ENCODE measurements at regions not wholly inside any gene's neighbourhood (a gene's known extent, or its start where the extent isn't known, plus 50 kb on each side); places are given as distances from the start of the nearest gene placed in this dataset.

DNA sequence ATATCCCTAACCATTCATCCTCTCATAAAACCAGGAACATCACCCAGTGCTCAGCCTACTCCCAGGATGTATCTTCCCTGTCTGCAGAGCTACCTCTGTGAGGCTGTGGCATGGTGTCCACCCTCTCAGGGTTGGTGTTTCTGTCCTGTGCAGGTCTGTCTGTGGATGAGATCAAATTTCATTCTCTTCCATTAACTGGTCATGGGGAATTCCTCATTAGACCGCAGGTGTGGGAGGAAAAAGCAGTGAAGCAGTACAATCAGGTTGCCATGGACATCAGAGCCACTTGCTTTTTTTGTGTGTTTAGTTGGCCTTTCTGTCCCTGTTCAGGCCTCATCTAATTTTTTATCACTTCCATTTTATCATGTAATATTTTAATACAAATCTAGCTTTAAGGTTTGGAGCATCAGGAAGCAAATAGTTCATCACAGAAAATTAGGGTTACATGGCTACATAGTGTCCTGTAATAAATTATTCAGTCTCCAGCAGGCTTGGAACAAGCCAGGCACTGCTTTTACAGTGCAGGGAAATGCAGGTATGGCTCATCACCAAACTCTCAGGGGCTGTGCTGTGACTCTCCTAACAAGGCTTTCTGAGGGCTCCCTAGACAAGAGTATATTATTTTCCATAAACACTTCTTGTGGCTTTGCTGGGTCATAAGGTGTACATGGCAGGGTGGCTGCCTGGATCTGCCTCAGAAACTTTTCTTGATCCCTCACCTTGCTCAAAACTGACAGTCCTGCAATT is 594.9 kb upstream of the IGFBP3 start:
- Mint-ChIP-seq H3K9me3 (no peaks in the 10 kb centered on the region), H3K4me3 (no peak overlapping the region), H3K4me1 (peaks cover 6% of the 10 kb centered on the region), H3K27me3 (ENCODE audit: insufficient read depth, low read depth) (no peaks in the 10 kb centered on the region), H3K27ac (no peak overlapping the region), H3K36me3 (no peaks in the 10 kb centered on the region)
- H3K4me1 ChIP-seq = no peaks in the 10 kb centered on the region
- no peaks in the 10 kb centered on the region for H3F3A ChIP-seq (ENCODE audit: low read depth)
- H3K9ac ChIP-seq = no peak overlapping the region
- no peak overlapping the region for H2AFZ ChIP-seq (replicated peaks)
- H3K79me2 ChIP-seq (ENCODE audit: low read depth) = no peaks in the 10 kb centered on the region
- TF ChIP-seq EZH2 (IDR thresholded peaks at IDR 0.05) (no peak), CTCF (IDR thresholded peaks at IDR 0.05) (no peak), EZH2phosphoT487 (IDR thresholded peaks at IDR 0.05) (no peak)
- no peaks in the 10 kb centered on the region for H4K20me1 ChIP-seq (ENCODE audit: low read depth)
- H3K27me3 ChIP-seq = no peaks in the 10 kb centered on the region
- H3K4me2 ChIP-seq = no peak overlapping the region
- no peak overlapping the region for H3K4me3 ChIP-seq
- H3K27ac ChIP-seq = no peak overlapping the region
- no peaks in the 10 kb centered on the region for H3K9me3 ChIP-seq (ENCODE audit: low read depth)
- DNase-seq (ENCODE audit: low spot score) = no peak
- no peaks in the 10 kb centered on the region for H3K36me3 ChIP-seq

DNA sequence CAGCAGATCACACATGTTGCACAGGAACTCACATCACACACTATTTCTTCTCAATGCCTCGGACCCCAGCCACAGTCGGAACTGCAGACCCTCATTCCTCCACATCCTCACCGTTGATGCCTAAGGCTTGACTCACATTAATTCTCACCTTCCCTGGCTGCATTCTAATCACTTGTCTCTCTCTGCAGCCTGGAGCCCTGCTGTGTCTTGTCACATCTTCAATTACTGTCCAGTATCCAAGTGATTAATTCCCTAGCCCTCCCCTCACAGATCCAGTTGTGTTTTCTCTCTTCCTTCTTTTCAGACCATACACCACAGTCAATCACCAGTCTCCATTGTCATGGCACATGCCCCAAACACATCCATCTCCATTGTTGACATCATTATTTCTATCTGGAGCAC is 592.4 kb upstream of the IGFBP3 start:
- H3K4me1 ChIP-seq = no peaks in the 10 kb centered on the region
- H3K27me3 ChIP-seq = no peaks in the 10 kb centered on the region
- H3K4me3 Mint-ChIP-seq = no peak overlapping the region
- H3K79me2 ChIP-seq (ENCODE audit: low read depth) = no peaks in the 10 kb centered on the region
- H3K27ac ChIP-seq = no peak overlapping the region
- H3K4me2 ChIP-seq = no peak overlapping the region
- H2AFZ ChIP-seq (replicated peaks) = no peak overlapping the region
- no peaks in the 10 kb centered on the region for H3K27me3 Mint-ChIP-seq (ENCODE audit: insufficient read depth, low read depth)
- H3K4me1 Mint-ChIP-seq = peaks cover 6% of the 10 kb centered on the region
- no peaks in the 10 kb centered on the region for H4K20me1 ChIP-seq (ENCODE audit: low read depth)
- H3F3A ChIP-seq (ENCODE audit: low read depth) = no peaks in the 10 kb centered on the region
- no peaks in the 10 kb centered on the region for H3K36me3 ChIP-seq
- no peak overlapping the region for H3K9ac ChIP-seq
- H3K9me3 Mint-ChIP-seq = no peaks in the 10 kb centered on the region
- no peak for DNase-seq (ENCODE audit: low spot score)
- H3K9me3 ChIP-seq (ENCODE audit: low read depth) = no peaks in the 10 kb centered on the region
- no peak overlapping the region for H3K4me3 ChIP-seq
- no peaks in the 10 kb centered on the region for H3K36me3 Mint-ChIP-seq
- no peak overlapping the region for H3K27ac Mint-ChIP-seq
- no peak for TF ChIP-seq CTCF (IDR thresholded peaks at IDR 0.05)
- no peak for TF ChIP-seq EZH2 (IDR thresholded peaks at IDR 0.05)
- TF ChIP-seq EZH2phosphoT487 (IDR thresholded peaks at IDR 0.05) = no peak

GRCh38 chr7:46512891-46513413 is 591.9 kb upstream of the IGFBP3 start:
- Histone ChIP-seq H3K27ac (no peak overlapping the region), H2AFZ (replicated peaks) (no peak overlapping the region), H3K79me2 (ENCODE audit: low read depth) (no peaks in the 10 kb centered on the region), H3F3A (ENCODE audit: low read depth) (no peaks in the 10 kb centered on the region), H4K20me1 (ENCODE audit: low read depth) (no peaks in the 10 kb centered on the region), H3K36me3 (no peaks in the 10 kb centered on the region), H3K27me3 (no peaks in the 10 kb centered on the region), H3K4me3 (no peak overlapping the region), H3K9me3 (ENCODE audit: low read depth) (no peaks in the 10 kb centered on the region), H3K4me1 (no peaks in the 10 kb centered on the region), H3K9ac (no peak overlapping the region), H3K4me2 (no peak overlapping the region)
- no peaks in the 10 kb centered on the region for H3K9me3 Mint-ChIP-seq
- TF ChIP-seq EZH2 (IDR thresholded peaks at IDR 0.05) (no peak), EZH2phosphoT487 (IDR thresholded peaks at IDR 0.05) (no peak)
- H3K27me3 Mint-ChIP-seq (ENCODE audit: insufficient read depth, low read depth) = no peaks in the 10 kb centered on the region
- peaks cover 6% of the 10 kb centered on the region for H3K4me1 Mint-ChIP-seq
- H3K27ac Mint-ChIP-seq = no peak overlapping the region
- DNase-seq (ENCODE audit: low spot score) = no peak
- H3K36me3 Mint-ChIP-seq = no peaks in the 10 kb centered on the region
- no peak overlapping the region for H3K4me3 Mint-ChIP-seq
